SIG-M5 treated with dmso at 0.1 percent for 504 hours (cell line): ENCODE measurements at regions not wholly inside any gene's neighbourhood (a gene's known extent, or its start where the extent isn't known, plus 50 kb on each side); places are given as distances from the start of the nearest gene placed in this dataset.
"Not testable (repeated sequence)": the region's sequence is repeated elsewhere in the genome, so short reads cannot be mapped to it uniquely, and the experiment has no call there.

ENCODE experiments used
- DNase-seq: peaks from one replicate; lab custom pipeline; 2025; ENCODE audit not compliant: unreplicated experiment; lab: John Stamatoyannopoulos, UW

DNA sequence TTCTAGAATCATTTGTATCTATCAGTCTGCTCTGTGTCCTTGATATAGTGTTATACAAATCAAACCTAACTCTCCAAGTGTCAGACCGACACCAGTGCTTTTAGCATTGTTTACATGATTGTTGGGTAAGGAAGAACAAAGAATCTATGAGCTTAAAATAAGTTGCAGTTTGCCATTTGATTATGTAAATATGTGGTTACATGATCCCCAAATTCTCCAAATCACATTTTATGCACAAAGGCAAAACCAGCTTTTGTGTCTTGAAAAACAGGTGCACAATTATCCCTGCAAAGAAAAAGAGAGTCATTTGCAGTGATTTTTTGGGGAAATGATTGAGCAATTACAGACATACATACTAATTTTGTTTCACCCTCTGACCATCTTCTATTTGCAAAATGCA lies 652.6 kb upstream of the CHAC2 start:
- no peak for DNase-seq

DNA sequence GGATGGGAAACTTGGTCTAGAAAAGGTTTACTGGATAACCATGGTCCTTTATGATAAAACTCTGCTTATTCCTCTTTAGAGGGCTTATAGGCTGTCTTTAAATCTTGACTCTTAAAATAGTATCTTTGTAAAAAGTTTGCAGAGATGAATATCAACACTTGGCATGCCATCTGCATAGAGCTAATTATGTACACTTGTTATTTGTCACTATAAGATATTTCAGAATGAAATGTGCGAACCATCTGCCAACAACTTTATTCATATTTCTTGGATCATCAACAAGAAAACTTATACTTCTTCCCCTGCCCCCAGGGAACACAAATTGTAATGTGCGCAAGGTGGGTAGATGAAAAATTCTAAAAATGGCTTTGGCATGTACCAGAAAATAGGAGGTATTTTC lies 653.0 kb upstream of the CHAC2 start:
- no peak for DNase-seq

DNA sequence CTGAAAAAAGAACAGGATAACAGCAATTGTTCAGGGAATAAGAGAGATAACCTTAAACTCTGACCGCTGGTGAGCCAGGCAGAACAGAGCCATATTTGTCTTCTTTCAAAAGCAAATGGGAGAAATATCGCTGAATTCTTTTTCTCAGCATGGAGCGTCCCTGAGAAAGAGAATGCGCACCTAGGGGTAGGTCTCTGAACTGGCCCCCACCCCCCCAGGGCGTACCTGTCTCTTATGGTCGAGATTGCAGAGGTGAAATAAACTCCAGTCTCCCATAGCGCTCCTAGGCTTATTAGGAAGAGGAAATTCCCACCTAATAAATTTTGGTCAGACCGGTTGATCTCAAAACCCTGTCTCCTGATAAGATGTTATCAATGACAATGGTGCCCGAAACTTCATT lies 655.2 kb upstream of the CHAC2 start:
- DNase-seq: not testable (repeated sequence)

DNA sequence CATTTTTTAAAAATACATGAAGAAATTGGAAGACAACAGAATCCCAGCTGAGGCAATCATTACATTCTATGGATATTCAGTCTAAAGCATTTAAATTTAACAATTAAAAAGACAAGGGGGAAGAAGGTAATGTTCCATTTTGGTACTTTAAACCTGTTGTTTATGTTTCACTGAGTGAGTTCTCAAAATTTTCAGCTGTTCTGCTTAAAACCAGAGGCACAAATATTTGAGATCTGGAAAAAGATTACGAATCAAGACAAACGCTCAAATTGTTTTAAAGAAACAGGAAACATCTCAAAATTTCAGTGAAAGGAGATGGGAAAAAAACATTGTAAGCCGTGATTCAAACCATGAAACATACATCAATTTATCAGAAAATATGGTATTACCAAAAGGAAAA lies 656.2 kb upstream of the CHAC2 start:
- no peak for DNase-seq

DNA sequence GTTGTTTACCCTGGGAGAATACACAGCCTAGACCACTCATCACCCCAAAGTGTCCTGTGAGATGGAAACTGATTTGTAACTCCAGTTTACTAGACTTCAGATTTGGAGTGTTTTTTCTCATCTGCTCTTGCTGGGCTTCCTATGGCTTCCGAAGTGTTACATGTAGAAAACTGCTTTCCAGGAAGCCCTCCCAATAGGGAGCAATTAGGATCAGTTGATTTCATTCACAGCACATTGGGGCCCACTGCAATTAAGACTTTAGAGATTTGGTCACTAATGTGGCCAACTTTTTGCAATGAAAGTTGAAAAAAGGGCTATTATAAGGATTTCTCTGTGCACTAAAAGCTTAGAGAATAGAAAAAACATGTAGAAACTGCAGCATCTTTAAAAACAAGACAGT lies 656.6 kb upstream of the CHAC2 start:
- no peak for DNase-seq

DNA sequence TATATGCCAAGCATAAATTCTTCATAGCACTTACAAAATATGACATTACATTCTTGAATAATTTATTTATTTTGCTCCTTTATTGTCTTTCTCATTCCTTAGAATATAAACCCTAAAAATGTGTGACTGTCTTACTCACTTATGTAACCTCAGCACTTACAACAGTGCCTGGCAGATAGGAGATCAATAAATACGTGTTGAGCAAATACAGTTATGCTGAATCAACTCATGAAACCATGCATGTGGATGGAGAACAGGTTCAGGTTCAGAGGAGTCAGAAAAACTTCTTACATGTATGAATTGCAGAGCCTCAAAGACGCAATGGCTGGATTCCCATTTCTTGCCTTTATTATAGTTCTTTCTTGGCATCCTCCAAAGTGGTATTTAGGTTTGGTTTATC lies 659.4 kb upstream of the CHAC2 start:
- DNase-seq: no peak

DNA sequence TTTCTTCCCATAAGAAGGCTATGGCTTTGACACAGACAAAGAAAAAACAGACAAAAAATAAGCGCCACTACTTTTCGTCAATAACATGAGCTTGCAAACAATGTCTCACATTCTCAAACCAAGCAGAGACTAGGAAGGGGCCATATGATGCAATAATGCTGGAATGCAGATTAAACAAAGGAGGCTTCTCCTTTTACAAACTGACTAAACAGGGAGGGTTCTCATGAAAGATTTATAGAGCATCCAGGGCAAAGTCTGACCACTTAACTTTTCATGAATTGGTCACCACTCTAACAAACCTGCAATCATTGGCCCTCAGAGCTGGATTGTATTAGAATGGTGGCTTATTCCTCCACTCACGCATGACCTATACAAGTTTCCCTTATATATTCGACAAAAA lies 663.3 kb upstream of the CHAC2 start:
- DNase-seq: no peak

DNA sequence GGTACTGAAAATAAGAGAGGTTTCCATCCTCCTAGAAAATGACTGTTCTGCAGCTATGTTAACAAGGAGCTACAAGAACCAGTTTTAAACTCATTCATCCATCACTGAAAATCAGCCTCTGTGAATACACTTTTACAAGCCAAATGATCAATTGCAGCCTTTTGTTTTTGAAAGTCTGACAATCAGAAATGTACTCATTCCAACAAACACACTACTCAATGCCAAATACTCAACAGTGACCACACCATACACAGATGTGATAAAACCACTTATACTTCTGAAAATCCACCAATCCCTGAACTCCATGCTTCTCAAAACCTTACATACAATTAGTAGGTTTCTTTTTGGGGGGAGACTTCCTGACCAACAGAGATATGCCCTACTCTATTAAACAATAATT lies 663.9 kb upstream of the CHAC2 start:
- no peak for DNase-seq

DNA sequence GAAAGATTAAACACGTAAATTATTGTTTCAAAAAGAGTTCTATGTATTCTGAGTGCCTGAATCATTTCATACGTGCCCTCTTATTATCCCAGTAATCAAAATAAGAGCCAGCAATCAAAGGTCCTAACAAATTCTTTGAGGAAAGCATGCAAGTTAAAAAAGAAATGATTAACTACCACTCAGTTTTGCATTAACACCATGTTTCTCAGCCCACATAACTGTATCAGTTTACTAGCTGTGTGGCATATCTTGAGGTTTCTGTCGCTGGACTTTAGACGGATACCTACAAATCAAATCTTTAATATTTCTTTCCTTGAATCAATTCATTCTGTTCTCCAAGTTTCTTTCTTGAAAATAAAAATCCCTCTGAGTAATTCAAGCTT lies 668.9 kb upstream of the CHAC2 start:
- no peak for DNase-seq

DNA sequence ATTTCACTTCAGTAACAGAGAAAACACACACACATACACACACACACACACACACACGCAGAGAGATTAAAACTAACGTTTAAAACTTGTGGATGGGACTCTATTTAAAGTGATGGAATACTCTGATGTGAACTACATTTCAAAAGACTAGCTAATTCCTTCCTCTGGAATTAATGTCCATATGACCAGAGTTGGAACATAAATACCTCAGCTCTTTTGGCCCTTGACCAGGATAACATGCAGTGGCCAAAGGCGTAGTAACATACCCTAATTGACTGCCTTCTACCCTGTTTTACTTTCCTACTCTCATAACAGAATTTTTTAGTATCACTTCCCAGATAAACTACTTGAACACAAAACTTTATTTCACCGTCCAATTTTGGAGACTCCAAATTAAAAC lies 671.3 kb upstream of the CHAC2 start:
- DNase-seq: no peak

DNA sequence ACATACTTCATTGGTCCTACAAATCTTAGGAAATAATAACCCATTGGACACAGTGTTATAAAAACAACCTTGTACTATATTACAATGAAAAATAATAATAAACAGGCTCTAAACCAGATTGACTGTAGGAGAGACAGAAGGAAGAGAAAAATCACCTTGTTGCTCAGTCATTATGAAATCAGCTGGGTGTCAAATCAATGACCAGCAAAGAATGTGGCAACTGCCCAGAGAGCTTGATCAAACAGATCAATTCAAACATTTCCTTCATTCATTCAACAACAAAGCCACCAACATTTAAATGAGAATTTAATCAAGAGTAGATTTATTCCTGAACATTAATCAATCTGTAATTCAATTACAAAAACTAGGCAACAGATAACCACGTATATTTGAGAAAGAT lies 671.9 kb upstream of the CHAC2 start:
- no peak for DNase-seq

DNA sequence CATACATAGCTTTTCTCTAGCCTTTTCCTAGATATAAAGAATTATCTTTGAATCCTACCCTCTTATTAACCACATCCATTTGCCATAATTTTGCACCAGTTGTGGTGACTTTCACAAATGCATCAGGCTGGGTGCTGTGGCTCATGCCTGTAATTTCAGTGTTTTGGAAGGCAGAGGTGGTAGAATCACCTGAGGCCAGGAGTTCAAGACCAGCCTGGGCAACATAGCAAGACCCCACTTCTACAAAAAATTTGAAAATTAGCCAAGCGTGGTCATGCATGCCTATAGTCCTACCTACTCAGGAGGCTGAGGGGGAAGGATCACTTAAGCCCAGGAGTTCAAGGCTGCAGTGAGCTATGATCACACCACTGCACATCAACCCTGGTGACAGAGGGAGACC lies 672.4 kb upstream of the CHAC2 start:
- DNase-seq: no peak

DNA sequence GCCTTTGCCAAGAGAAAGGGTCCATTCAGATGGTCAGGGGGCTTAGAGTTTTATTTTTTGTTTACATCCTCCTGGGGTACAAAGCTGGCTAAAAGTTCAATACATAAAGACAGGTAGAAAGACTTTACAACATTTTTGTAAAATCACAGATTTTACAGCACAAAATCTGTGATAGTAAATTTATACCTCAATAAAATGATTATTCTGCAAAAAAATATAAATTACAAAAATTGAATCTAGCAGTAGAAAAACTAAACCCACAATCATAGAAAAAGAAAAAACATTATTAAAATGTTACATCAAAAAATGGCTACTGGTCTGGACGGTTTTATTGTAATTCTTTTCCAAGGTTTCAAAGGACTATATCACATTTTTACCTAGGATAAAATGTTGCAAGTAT lies 674.2 kb upstream of the CHAC2 start:
- no peak for DNase-seq

DNA sequence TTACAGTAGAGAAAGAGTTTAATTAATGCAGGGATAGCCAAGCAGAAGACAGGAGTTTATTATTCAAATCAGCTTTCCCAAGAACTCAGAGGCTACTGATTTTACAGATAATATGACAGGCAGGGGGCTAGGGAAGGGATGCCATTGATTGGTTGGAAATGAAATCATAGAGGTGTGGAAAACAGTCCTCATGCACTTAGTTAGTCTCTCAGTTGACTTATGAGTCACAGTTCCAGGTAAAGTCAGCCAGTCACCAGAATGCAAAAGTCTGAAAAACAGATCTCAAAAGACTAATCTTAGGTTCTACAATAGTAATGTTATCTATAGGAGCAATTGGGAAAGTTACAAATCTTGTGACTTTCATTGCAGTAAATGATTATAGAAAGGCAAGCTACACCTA lies 676.4 kb upstream of the CHAC2 start:
- no peak for DNase-seq

DNA sequence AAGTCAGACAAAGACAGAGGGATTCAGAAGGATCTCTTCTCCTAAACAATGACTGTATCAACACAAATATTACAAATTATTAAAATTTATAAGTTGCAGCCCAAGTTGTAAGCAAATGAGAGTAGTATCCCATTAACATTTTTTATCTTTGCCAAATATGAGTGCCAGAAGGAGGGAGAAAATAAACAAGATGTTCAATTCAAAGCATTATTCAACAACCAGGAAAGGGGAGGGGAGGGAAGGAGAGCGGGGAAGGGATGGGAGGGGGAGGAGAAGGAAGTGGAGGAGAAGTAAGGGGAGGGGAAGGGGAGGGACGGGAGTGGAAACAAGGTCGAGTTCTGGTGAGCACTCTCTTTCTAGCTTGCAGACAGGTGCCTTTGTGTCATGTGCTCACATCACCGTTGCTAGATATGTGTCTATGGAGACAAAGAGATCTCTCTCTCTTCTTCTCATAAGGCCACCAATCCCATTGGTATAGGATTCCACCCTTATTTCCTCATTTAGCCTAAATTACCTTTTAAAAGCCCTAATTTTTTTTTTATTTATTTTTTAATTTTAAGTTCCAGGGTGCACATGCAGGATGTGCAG lies 679.6 kb upstream of the CHAC2 start:
- DNase-seq: no peak

DNA sequence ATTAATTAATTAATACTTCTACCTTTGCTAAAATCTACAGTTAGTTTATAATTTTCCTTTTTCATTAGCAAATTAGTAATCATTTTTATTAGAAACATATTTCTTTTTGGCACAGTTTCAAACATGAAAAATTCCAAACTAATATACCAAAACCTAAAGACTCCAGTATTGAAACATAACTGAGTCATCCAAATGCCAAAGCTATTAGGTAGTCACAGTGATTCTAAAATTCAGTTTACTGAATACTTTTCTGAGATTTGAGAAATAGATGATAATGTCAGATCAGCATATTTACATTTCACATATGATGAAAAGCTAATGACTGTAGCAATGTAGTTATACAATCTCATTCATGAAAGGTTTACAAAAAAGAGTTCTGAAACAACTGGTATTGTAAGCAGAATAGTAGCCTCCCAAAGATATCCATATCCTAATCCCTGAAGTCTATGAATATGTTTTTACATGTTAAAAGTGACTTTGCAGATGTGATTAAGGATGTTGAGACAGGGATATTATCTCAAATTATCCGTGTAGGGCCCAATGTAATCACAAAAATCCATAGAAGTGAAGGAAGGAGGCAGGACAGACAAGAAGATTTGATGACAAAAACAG lies 680.2 kb upstream of the CHAC2 start:
- no peak for DNase-seq

DNA sequence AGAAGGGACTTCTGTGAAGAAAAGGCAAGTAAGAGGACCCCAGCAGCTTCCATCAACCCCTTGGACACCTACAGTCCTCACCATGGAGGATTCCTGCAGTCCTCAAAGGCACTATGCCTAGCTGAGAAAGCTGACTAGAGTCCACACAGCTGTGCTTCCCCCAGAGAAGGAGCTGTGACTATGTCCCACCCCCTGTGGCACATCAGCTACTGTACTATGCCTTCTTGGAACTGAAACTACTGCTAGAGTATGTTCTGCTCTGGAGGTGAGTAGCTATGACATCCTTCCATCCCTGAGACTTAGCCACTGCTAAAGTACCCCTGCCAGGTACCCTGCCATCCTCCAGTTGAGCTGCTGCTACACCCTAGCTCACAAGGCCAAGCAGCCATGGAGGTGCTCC lies 690.2 kb upstream of the CHAC2 start:
- DNase-seq: no peak

DNA sequence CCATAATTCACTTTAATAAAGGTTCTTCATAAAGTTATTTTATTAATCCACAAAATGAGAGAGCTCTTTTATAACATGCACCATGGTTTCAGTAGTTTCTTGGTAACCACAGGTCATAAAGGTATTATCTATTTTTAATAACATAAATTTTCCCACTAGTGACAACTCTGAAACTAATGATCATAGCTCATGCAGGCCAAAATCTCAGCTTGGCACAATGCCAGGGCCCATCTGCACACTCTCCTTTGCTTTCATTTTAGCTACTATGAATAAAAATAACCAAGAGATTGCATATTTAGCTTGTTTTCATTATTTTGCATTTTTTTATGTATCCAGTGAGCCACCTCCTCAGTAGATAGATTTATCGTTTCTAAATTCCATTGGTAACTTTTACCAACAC lies 691.8 kb upstream of the CHAC2 start:
- no peak for DNase-seq

DNA sequence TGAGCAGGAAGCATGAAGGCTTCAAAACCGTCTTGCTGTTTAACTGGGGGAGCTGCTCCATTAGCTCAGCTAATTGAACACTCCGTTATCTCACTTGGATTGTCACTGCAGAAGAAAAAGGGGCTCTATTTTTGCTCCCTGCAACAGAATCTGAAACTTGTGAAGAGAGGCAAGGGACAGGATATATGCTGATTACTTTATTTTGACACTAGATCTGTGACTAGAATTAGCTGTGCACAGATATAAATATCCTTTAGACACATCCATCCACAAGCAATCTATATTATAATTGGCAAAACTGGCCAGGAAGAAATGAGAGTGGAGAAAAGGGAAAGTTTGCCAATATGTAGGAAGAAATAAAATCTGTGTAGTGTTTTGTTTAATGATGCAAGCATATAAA lies 700.1 kb upstream of the CHAC2 start:
- no peak for DNase-seq

DNA sequence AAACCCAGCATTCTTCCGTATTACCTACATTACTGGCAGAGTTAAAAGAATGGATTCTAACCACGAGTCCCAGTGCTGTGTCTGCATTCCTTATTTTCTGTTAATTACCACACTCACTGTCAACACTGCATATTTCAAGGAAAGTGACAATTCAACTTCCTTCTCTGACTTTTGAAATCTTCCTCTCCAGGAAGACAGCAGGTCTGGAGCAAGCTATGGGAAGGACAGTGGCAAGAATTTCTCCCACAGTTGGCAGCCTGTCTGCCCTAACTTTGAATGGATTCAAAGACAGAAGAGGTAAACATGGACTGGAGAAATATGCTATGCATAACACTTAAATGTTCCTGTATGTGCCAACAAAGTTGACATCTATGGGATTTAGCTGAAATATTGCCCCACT lies 700.5 kb upstream of the CHAC2 start:
- DNase-seq: no peak

DNA sequence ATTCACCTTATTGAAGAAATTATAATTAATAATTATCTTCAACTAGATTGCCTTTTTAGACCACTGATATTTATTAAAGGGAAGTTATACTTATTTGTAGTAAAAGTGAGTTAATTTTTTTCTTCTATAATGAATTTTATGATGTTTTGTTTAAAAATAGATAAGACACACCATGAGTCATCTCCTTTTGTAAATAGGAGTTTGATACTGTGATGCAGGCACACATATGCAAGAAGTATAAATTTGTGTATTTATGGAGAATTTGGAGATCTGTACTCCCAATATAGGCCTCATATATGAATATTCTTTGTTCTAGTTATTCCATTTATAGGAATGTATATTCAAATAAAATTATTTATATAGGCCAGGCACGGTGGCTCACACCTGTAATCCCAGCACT lies 703.5 kb upstream of the CHAC2 start:
- no peak for DNase-seq

DNA sequence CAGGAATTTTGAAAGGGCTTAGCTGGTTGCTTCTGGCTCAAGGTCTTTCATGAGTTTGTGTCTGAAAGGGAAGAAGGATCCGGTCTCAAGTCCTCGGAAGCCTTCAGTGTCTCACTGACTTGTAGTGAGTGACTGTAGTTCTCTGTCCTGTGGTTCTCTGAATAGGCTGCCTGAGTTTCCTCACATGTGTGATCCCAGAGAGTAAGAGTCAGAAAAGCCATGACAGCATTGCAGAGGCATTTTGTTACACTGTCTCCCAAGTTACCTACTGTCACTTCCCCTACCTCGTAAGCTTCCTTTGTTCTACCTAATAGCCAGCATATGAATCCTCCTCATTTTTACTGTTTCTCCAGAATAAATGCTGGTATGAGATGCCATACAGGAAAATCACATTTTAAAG lies 709.1 kb upstream of the CHAC2 start:
- no peak for DNase-seq

DNA sequence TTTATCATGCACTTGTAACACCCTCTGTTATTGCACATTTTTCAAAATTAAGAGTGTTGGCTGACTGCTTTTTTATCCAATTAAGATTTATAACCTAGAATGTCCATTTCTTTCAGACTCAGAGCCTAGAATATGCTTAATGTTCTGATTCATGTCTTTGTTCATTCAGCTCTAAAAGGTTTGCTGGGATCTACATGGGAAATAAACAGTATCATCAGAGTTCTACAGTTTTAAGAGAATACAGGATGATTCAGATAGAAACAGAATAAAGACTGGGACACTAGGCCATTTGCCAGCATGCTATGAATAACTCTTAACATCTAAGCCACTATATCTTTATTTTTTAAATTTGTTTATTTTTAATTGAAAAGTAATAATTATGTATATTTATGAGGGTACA lies 713.7 kb upstream of the CHAC2 start:
- no peak for DNase-seq

DNA sequence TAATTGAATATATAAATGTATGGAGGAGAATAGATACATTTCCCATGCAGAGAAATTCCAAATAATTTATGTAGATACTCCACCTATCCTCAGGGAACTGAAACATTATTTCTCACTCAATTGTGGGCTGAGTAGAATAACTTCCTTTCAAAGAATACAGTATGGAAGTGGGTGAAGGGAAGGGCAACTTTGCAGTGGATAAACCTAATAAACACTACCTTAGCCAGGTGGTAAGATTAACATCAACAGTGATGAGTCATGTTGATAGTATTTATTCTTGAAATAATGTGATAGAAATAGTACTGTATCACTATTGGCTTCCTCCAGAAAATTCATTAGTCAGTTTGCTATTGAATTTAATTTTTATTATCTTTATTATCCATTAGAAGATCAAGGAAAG lies 716.4 kb upstream of the CHAC2 start:
- DNase-seq: no peak
